K562 (cell line): ENCODE measurements at regions not wholly inside any gene's neighbourhood (a gene's known extent, or its start where the extent isn't known, plus 50 kb on each side); places are given as distances from the start of the nearest gene placed in this dataset.

Experiments used
- ATAC-seq: fragments of 200-7000 bp; cut with Tn5 transposase; 3 replicates; pipeline ENCODE4 v1.9.1; 2020; ENCODE audit warnings: moderate library complexity
- BruUV-seq: library from RNA; stranded (reverse); fragments of 400-500 nt; replicated peaks from 2 replicates; lab custom pipeline; 2021; lab: Mats Ljungman, UMichigan
- CTCF ChIA-PET: fragments of 300-600 bp; formaldehyde crosslinking; extraction: SDS; loops from one replicate; lab custom pipeline; 2021; ENCODE audit warnings: low intra/inter-chr PET ratio; lab: Yijun Ruan, JAX
- POLR2A ChIA-PET: fragments of 300-600, 350-650 bp; sonication (Branson Sonifier 250); formaldehyde crosslinking; extraction: SDS; loops from one replicate; lab custom pipeline; 2021; ENCODE audit warnings: antibody characterized with exemption, inconsistent platforms; lab: Yijun Ruan, JAX
- DNase-seq, 4 experiments: peaks; one replicate each; pipeline versions ENCODE4 v3.0.0 to v3.0.0-alpha.2; 2011 to 2018; ENCODE audit warnings: low spot score in 3 of 4, mixed read lengths in 3 of 4; ENCODE audit errors: extremely low read depth in 1 of 4
- FAIRE-seq: peaks from 2 replicates; lab custom pipeline; 2011; peaks lifted over from hg19 to GRCh38; lab: Jason Lieb, UNC
- H2AFZ ChIP-seq: 2 replicates; pipeline ENCODE4 v1.6.0; 2011; ENCODE audit warnings: low read depth, low read length, control low read depth, inconsistent platforms
- H3K27ac ChIP-seq: fragments of 200-600 bp; 3 replicates; pipeline ENCODE4 v1.8.0; 2011; ENCODE audit warnings: low read depth, mild to moderate bottlenecking, control low read depth, inconsistent platforms, low read length, moderate library complexity, mixed read lengths; ENCODE audit errors: extremely low read depth
- H3K27me3 ChIP-seq, 2 experiments: fragments of 300-600 bp in 1 of 2; 2 replicates in 1 of 2; 3 replicates in 1 of 2; pipeline versions ENCODE4 v1.6.0 to v1.8.0; 2011; ENCODE audit warnings: inconsistent platforms in 2 of 2, low read length in 2 of 2, mild to moderate bottlenecking in 1 of 2, mixed read lengths in 1 of 2, moderate library complexity in 1 of 2; ENCODE audit not compliant: control insufficient read depth in 2 of 2, insufficient read depth in 2 of 2
- H3K36me3 ChIP-seq: fragments of 300-600 bp; 3 replicates; pipeline ENCODE4 v1.8.0; 2011; ENCODE audit warnings: mild to moderate bottlenecking, low read length, inconsistent platforms; ENCODE audit not compliant: control insufficient read depth, insufficient read depth
- H3K4me1 ChIP-seq, 2 experiments: fragments of 200-600 bp in 1 of 2; replicated peaks in 1 of 2; 2 replicates in 1 of 2; 3 replicates in 1 of 2; pipeline versions ENCODE4 v1.5.1 to v1.8.0; 2011; ENCODE audit warnings: inconsistent platforms in 2 of 2, low read length in 2 of 2, mild to moderate bottlenecking in 1 of 2, mixed read lengths in 1 of 2, moderate library complexity in 1 of 2; ENCODE audit not compliant: control insufficient read depth in 2 of 2, insufficient read depth in 2 of 2
- H3K4me2 ChIP-seq: 2 replicates; pipeline ENCODE4 v1.6.1; 2011; ENCODE audit warnings: low read length, control low read depth, inconsistent platforms, mixed read lengths; ENCODE audit not compliant: insufficient read depth
- H3K4me3 ChIP-seq: fragments of 200-600 bp; sonication (generic), shearing (Covaris generic); 2 replicates; pipeline ENCODE4 v1.5.1; 2016; ENCODE audit warnings: control low read depth, inconsistent platforms
- H3K79me2 ChIP-seq: fragments of 200-600 bp; 3 replicates; pipeline ENCODE4 v1.8.0; 2011; ENCODE audit warnings: low read length, inconsistent platforms; ENCODE audit not compliant: control insufficient read depth, insufficient read depth
- H3K9ac ChIP-seq, 2 experiments: 2 replicates each; pipeline versions ENCODE4 v1.6.0 to v1.6.1; 2011; ENCODE audit warnings: low read depth in 2 of 2, low read length in 2 of 2, control low read depth in 1 of 2, inconsistent platforms in 1 of 2, mild to moderate bottlenecking in 1 of 2, mixed read lengths in 1 of 2; ENCODE audit not compliant: insufficient read depth in 1 of 2
- H3K9me1 ChIP-seq: one replicate; pipeline ENCODE4 v1.6.0; 2011; ENCODE audit warnings: inconsistent platforms, mild to moderate bottlenecking, low read length, moderate library complexity; ENCODE audit not compliant: control insufficient read depth, insufficient read depth
- H3K9me3 ChIP-seq: replicated peaks from 2 replicates; pipeline ENCODE4 v1.5.1; 2011; ENCODE audit warnings: low read depth, low read length, inconsistent platforms; ENCODE audit not compliant: control insufficient read depth, insufficient read depth
- H4K20me1 ChIP-seq: replicated peaks from 2 replicates; pipeline ENCODE4 v1.6.1; 2011; ENCODE audit warnings: low read length, inconsistent platforms, mixed read lengths; ENCODE audit not compliant: control insufficient read depth, insufficient read depth
- ELF2 ChIP-seq: fragments of 250-450 bp; sonication (Bioruptor Pico); IDR thresholded peaks from 2 replicates; pipeline ENCODE4 v1.5.0; 2021; ENCODE audit warnings: mild to moderate bottlenecking
- HMG20B ChIP-seq: fragments of 250-450 bp; sonication (Bioruptor Pico); IDR thresholded peaks from 2 replicates; pipeline ENCODE4 v1.5.0; 2021; ENCODE audit warnings: mild to moderate bottlenecking
- RFX5 ChIP-seq: IDR thresholded peaks from 2 replicates; pipeline ENCODE4 v1.6.1; 2011; ENCODE audit warnings: low read depth, mild to moderate bottlenecking, improper control_type of control experiment, low read length
- WGBS: fragments of 100-300 bp; shearing (Covaris generic); methylation state at CpG from one replicate; pipeline ENCODE4 v1.1.6; 2016; ENCODE audit warnings: low coverage, mixed read lengths; ENCODE audit not compliant: insufficient coverage; ENCODE audit errors: missing lambda C conversion rate; 5-methylcytosine and 5-hydroxymethylcytosine counted together
- in situ Hi-C: fragments of 300-500 bp; cut with MboI; formaldehyde crosslinking; loops from 4 replicates; pipeline ENCODE4 v1.15.0; 2018; ENCODE audit warnings: inconsistent platforms, mixed read lengths
- intact Hi-C: fragments of 100-400 bp; cut with micrococcal nuclease; formaldehyde crosslinking; loops from 2 replicates; pipeline ENCODE4 v1.14.2; 2022
- TF ChIP-seq, protein P1 (sequence below): fragments of 450-650 bp; IDR thresholded peaks from 2 replicates; pipeline ENCODE4 v1.6.1; 2016; ENCODE audit warnings: low read depth, mild to moderate bottlenecking, moderate library complexity
- TF ChIP-seq, protein P2 (sequence below): fragments of 450-650 bp; IDR thresholded peaks from 2 replicates; pipeline ENCODE4 v1.6.1; 2016; ENCODE audit warnings: missing biosample characterization, missing genetic modification characterization
- TF ChIP-seq, protein P3 (sequence below), 2 experiments: fragments of 250-450 bp in 1 of 2; fragments of 450-650 bp in 1 of 2; sonication (Bioruptor Pico) in 1 of 2; IDR thresholded peaks; 2 replicates each; pipeline versions ENCODE4 v1.6.1 to v1.8.0; 2016 to 2021; ENCODE audit warnings: mild to moderate bottlenecking in 2 of 2, moderate library complexity in 2 of 2, missing compliant biosample characterization in 1 of 2, missing genetic modification characterization in 1 of 2

DNA sequence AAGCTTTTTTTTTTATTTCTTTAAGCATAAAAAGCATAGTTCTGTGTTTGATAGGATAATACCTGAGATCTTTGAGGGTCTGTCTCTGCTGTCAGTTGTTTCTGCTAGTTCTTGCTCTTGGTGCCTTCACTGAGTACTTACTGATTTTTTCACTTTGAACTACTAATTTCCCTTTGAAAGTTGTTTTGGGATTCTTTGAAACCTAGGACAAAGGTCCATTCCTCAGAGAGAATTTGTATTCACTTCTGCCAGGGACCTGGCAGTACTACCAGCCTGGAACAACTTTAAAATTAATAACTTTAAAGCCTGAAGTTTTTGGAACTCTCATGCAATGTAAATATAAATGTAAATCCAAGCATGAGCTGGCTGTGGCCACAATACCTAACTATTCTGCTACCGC lies 190.1 kb downstream of the TM2D1 start:
- Histone ChIP-seq H4K20me1 (no peaks in the 10 kb centered on the region), H3K9me1 (no peaks in the 10 kb centered on the region), H3K4me1 (no peaks in the 10 kb centered on the region), H3K9me3 (no peaks in the 10 kb centered on the region), H2AFZ (no peak overlapping the region), H3K9ac (no peak overlapping the region), H3K27me3 (peaks cover 2 to 14% of the 10 kb centered on the region in 2 experiments; a peak in 3 of 5 replicates), H3K27ac (no peak overlapping the region), H3K4me3 (no peak overlapping the region), H3K79me2 (no peaks in the 10 kb centered on the region), H3K4me2 (no peak overlapping the region), H3K36me3 (no peaks in the 10 kb centered on the region)
- 0% methylated on average over 1 of the region's 1 CpG for WGBS
- TF ChIP-seq, protein P1, sequence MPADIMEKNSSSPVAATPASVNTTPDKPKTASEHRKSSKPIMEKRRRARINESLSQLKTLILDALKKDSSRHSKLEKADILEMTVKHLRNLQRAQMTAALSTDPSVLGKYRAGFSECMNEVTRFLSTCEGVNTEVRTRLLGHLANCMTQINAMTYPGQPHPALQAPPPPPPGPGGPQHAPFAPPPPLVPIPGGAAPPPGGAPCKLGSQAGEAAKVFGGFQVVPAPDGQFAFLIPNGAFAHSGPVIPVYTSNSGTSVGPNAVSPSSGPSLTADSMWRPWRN, result no peak
- TF ChIP-seq, protein P2, sequence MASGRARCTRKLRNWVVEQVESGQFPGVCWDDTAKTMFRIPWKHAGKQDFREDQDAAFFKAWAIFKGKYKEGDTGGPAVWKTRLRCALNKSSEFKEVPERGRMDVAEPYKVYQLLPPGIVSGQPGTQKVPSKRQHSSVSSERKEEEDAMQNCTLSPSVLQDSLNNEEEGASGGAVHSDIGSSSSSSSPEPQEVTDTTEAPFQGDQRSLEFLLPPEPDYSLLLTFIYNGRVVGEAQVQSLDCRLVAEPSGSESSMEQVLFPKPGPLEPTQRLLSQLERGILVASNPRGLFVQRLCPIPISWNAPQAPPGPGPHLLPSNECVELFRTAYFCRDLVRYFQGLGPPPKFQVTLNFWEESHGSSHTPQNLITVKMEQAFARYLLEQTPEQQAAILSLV (tag), result no peak
- TF ChIP-seq ELF2 (CRISPR knock-in tag) (no peak), HMG20B (CRISPR knock-in tag) (no peak), RFX5 (no peak)
- TF ChIP-seq, protein P3, sequence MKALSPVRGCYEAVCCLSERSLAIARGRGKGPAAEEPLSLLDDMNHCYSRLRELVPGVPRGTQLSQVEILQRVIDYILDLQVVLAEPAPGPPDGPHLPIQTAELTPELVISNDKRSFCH (CRISPR knock-in tag; IDR thresholded peaks at IDR 0.05), result no peak
- TF ChIP-seq, protein P3 (tag; IDR thresholded peaks at IDR 0.05), result no peak
- ChIA-PET CTCF (no interaction called here), POLR2A (interaction anchor here (0.6 to 0.7 kb wide), 2 partner anchors 11 to 12 kb away, joined by 3 read pairs; no protein-coding TSS in a partner anchor)
- FAIRE-seq, result no peak
- ATAC-seq, result no peak
- BruUV-seq, result no TSS peak
- in situ Hi-C loops (no loop called here), intact Hi-C loops (no loop called here)
- no peak for DNase-seq
